PC-3 (cell line): ENCODE measurements at regions not wholly inside any gene's neighbourhood (a gene's known extent, or its start where the extent isn't known, plus 50 kb on each side); places are given as distances from the start of the nearest gene placed in this dataset.

Source experiments
- ATAC-seq: fragments of 200-7000 bp; cut with Tn5 transposase; 2 replicates; pipeline ENCODE4 v1.9.1; 2020; ENCODE audit warnings: mild to moderate bottlenecking, moderate library complexity
- BruUV-seq: library from RNA; stranded (reverse); fragments of 400-500 nt; replicated peaks from 2 replicates; lab custom pipeline; 2021; lab: Mats Ljungman, UMichigan
- CTCF ChIA-PET: fragments of 300-600 bp; sonication (Branson Sonifier 250); formaldehyde crosslinking; loops from one replicate; lab custom pipeline; 2022; ENCODE audit warnings: antibody characterized with exemption; lab: Charles Lee
- POLR2A ChIA-PET: fragments of 300-600 bp; sonication (Branson Sonifier 250); formaldehyde crosslinking; loops from one replicate; lab custom pipeline; 2022; ENCODE audit warnings: antibody characterized with exemption; ENCODE audit not compliant: unreplicated experiment; lab: Charles Lee
- DNase-seq: peaks from one replicate; pipeline ENCODE4 v3.0.0-alpha.2; 2015
- H2AFZ ChIP-seq: fragments of 300-600 bp; sonication (generic); 2 replicates; pipeline ENCODE4 v1.6.0; 2016; ENCODE audit warnings: antibody characterized with exemption, low read length
- H3F3A ChIP-seq: fragments of 300-600 bp; sonication (generic); one replicate; pipeline ENCODE4 v1.6.0; 2017; ENCODE audit warnings: antibody characterized with exemption, low read length, control low read depth, mild to moderate bottlenecking; ENCODE audit not compliant: unreplicated experiment
- H3K27ac ChIP-seq: fragments of 300-600 bp; sonication (generic); 2 replicates; pipeline ENCODE4 v1.5.1; 2016; ENCODE audit warnings: mild to moderate bottlenecking, low read length
- H3K27me3 ChIP-seq: fragments of 300-600 bp; sonication (generic); 2 replicates; pipeline ENCODE4 v1.6.1; 2016; ENCODE audit warnings: low read length, mixed read lengths
- H3K36me3 ChIP-seq: fragments of 300-600 bp; sonication (generic); 2 replicates; pipeline ENCODE4 v1.6.1; 2016; ENCODE audit warnings: low read depth, mixed run types, low read length, mixed read lengths
- H3K4me1 ChIP-seq: fragments of 300-600 bp; sonication (generic); 2 replicates; pipeline ENCODE4 v1.5.1; 2016; ENCODE audit warnings: low read length; ENCODE audit not compliant: insufficient read depth
- H3K4me2 ChIP-seq: fragments of 300-600 bp; sonication (generic); 2 replicates; pipeline ENCODE4 v1.6.0; 2016; ENCODE audit warnings: low read length
- H3K4me3 ChIP-seq: fragments of 300-600 bp; sonication (generic); 2 replicates; pipeline ENCODE4 v1.5.1; 2016; ENCODE audit warnings: mild to moderate bottlenecking, low read length, mixed read lengths
- H3K79me2 ChIP-seq: fragments of 300-600 bp; sonication (generic); 2 replicates; pipeline ENCODE4 v1.6.1; 2017; ENCODE audit warnings: low read length, mixed read lengths
- H3K9ac ChIP-seq: fragments of 300-600 bp; sonication (generic); 2 replicates; pipeline ENCODE4 v1.6.0; 2016; ENCODE audit warnings: mild to moderate bottlenecking, low read length
- H3K9me2 ChIP-seq: fragments of 300-600 bp; sonication (generic); replicated peaks from 2 replicates; pipeline ENCODE4 v1.6.1; 2016; ENCODE audit warnings: mixed run types, low read length, mixed read lengths
- H3K9me3 ChIP-seq: fragments of 300-600 bp; sonication (generic); 2 replicates; pipeline ENCODE4 v1.6.1; 2016; ENCODE audit warnings: low read length, mixed read lengths
- H4K20me1 ChIP-seq: fragments of 300-600 bp; sonication (generic); 2 replicates; pipeline ENCODE4 v1.6.1; 2016; ENCODE audit warnings: low read length, mixed read lengths
- CTCF ChIP-seq: fragments of 300-600 bp; sonication (generic); conservative IDR thresholded peaks from 2 replicates; pipeline ENCODE4 v1.5.1; 2017; ENCODE audit warnings: antibody characterized with exemption, low read depth, mild to moderate bottlenecking, low read length
- EZH2 ChIP-seq: fragments of 300-600 bp; sonication (generic); IDR thresholded peaks from one replicate; pipeline ENCODE4 v1.6.1; 2017; ENCODE audit warnings: antibody characterized with exemption, mild to moderate bottlenecking, low read length; ENCODE audit not compliant: unreplicated experiment
- EZH2phosphoT487 ChIP-seq: fragments of 300-600 bp; sonication (generic); IDR thresholded peaks from 2 replicates; pipeline ENCODE4 v1.6.1; 2018; ENCODE audit warnings: mild to moderate bottlenecking, antibody characterized with exemption, low read length, borderline replicate concordance
- intact Hi-C: fragments of 100-400 bp; cut with micrococcal nuclease; formaldehyde crosslinking; loops from 2 replicates; pipeline ENCODE4 v1.9.0; 2023

- no peak overlapping the region for H3K4me2 ChIP-seq
- H3K9me3 ChIP-seq, result no peaks in the 10 kb centered on the region
- no peaks in the 10 kb centered on the region for H3K4me1 ChIP-seq
- DNase-seq (no peak), ATAC-seq (no peak)
- intact Hi-C loops, result no loop called here
- H3K36me3 ChIP-seq, result no peaks in the 10 kb centered on the region
- H3K27me3 ChIP-seq, result no peaks in the 10 kb centered on the region
- no peaks in the 10 kb centered on the region for H3F3A ChIP-seq
- no peaks in the 10 kb centered on the region for H3K9me2 ChIP-seq
- TF ChIP-seq CTCF, result no peak
- no peak for TF ChIP-seq EZH2
- no peak for TF ChIP-seq EZH2phosphoT487
- H3K9ac ChIP-seq, result no peak overlapping the region
- CTCF ChIA-PET, result no interaction called here
- H3K79me2 ChIP-seq, result no peaks in the 10 kb centered on the region
- POLR2A ChIA-PET, result no interaction called here
- H3K27ac ChIP-seq, result no peak overlapping the region
- BruUV-seq, result no TSS peak
- no peak overlapping the region for H3K4me3 ChIP-seq
- H2AFZ ChIP-seq, result no peak overlapping the region
- H4K20me1 ChIP-seq, result no peaks in the 10 kb centered on the region
Observed at GRCh38 chr3:176078906-176079305, 1118.4 kb downstream of the TBL1XR1 start.

- POLR2A ChIA-PET, result no interaction called here
- Histone ChIP-seq H3K4me3 (no peak overlapping the region), H3K9me2 (no peaks in the 10 kb centered on the region), H3K27me3 (no peaks in the 10 kb centered on the region), H2AFZ (no peak overlapping the region), H4K20me1 (no peaks in the 10 kb centered on the region), H3K36me3 (no peaks in the 10 kb centered on the region), H3K9me3 (no peaks in the 10 kb centered on the region; the same call in 1 of the 2 replicates), H3K9ac (no peak overlapping the region), H3K4me2 (no peak overlapping the region), H3K27ac (no peak overlapping the region), H3K4me1 (no peaks in the 10 kb centered on the region), H3F3A (no peaks in the 10 kb centered on the region), H3K79me2 (no peaks in the 10 kb centered on the region)
- CTCF ChIA-PET, result no interaction called here
- ATAC-seq (no peak), DNase-seq (no peak)
- intact Hi-C loops, result no loop called here
- BruUV-seq, result no TSS peak
- TF ChIP-seq EZH2, result no peak
- no peak for TF ChIP-seq CTCF
- no peak for TF ChIP-seq EZH2phosphoT487
Observed at GRCh38 chr3:176075491-176075890, 1121.8 kb downstream of the TBL1XR1 start.

GRCh38 chr3:176075046-176075445 is 1122.2 kb downstream of the TBL1XR1 start:
- Histone ChIP-seq H3K27me3 (no peaks in the 10 kb centered on the region), H3K4me2 (no peak overlapping the region), H3K9me3 (no peaks in the 10 kb centered on the region; the same call in 1 of the 2 replicates), H3K9ac (no peak overlapping the region), H3K36me3 (no peaks in the 10 kb centered on the region), H4K20me1 (no peaks in the 10 kb centered on the region), H3K4me3 (no peak overlapping the region), H3K9me2 (no peaks in the 10 kb centered on the region), H3F3A (no peaks in the 10 kb centered on the region), H3K4me1 (no peaks in the 10 kb centered on the region), H3K79me2 (no peaks in the 10 kb centered on the region), H3K27ac (no peak overlapping the region), H2AFZ (no peak overlapping the region)
- ChIA-PET POLR2A (no interaction called here), CTCF (no interaction called here)
- no TSS peak for BruUV-seq
- intact Hi-C loops, result no loop called here
- DNase-seq (no peak), ATAC-seq (no peak)
- TF ChIP-seq EZH2phosphoT487 (no peak), CTCF (no peak), EZH2 (no peak)
